ENCODE measurements at regions not wholly inside any gene's neighbourhood (a gene's known extent, or its start where the extent isn't known, plus 50 kb on each side); places are given as distances from the start of the nearest gene placed in this dataset.

DNA sequence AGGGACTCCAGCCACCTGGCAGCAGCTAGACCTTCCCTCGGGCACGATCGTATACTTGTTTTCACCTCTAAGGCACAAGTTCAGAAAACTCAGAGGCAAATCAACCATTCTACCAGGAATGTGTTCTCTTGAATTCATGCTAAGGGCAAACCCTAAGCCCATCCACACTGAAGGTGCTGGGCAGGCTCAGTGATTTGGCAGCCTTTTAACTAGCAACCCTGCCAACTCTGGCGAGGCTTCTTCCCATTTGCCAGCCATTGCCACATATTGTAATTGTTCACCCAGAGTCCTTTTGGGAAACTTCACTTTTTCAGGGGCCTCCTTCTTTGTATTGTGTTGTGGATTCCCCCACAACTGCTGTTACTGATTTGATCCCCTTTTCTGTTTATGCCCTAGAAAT, 298.6 kb upstream of the LDB2 start:
- TF ChIP-seq MYC (IDR thresholded peaks at IDR 0.05; ENCODE audit: low read depth, low read length) (no peak), POLR2A (IDR thresholded peaks at IDR 0.05; ENCODE audit: extremely low read depth, insufficient read length) (no peak)
- TF ChIP-seq, protein P1, sequence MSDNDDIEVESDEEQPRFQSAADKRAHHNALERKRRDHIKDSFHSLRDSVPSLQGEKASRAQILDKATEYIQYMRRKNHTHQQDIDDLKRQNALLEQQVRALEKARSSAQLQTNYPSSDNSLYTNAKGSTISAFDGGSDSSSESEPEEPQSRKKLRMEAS (IDR thresholded peaks at IDR 0.05; ENCODE audit: low read depth, low read length), result no peak
- TF ChIP-seq, protein P2, sequence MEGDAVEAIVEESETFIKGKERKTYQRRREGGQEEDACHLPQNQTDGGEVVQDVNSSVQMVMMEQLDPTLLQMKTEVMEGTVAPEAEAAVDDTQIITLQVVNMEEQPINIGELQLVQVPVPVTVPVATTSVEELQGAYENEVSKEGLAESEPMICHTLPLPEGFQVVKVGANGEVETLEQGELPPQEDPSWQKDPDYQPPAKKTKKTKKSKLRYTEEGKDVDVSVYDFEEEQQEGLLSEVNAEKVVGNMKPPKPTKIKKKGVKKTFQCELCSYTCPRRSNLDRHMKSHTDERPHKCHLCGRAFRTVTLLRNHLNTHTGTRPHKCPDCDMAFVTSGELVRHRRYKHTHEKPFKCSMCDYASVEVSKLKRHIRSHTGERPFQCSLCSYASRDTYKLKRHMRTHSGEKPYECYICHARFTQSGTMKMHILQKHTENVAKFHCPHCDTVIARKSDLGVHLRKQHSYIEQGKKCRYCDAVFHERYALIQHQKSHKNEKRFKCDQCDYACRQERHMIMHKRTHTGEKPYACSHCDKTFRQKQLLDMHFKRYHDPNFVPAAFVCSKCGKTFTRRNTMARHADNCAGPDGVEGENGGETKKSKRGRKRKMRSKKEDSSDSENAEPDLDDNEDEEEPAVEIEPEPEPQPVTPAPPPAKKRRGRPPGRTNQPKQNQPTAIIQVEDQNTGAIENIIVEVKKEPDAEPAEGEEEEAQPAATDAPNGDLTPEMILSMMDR (IDR thresholded peaks at IDR 0.05; ENCODE audit: low read depth, low read length), result no peak
- no peak for DNase-seq (ENCODE audit: low read depth)
- no peak overlapping the region for H3K4me3 ChIP-seq (ENCODE audit: low read depth, low read length)

DNA sequence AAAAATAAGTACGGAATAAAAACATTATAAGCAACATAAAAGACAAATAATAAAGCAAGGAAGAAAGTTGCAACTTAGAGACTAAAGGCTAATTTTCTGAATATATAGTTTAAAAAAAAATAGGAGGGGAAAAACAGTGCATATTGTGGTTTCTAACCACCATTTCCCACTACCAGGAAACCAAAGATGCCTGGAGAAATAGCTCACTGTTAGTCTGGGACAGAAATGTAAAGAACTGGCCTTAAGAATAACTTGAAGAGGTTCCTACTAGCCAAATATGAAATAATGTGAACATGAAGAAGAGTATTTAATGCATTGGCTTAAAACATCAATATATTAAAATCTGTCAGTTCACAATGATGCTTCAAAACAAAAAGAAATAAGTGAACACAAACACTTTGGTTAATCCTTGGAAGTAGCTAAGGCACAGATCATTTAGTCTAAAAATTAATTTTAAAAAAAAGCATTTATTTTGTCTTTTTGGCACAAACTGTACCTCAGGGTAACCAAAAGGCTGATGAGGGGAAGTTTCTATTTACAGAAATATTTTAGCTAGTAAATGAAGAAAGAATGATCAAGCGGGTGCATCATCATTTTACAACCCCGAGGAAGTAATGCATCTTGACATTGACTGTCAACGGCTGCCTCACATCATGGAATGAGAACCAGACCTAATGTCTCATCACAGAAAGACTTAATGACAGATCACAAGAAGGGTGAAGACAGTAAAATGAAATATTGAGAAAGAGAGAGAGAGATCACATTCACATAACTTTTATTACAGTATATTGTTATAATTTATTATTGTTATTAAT, 297.2 kb upstream of the LDB2 start:
- no peak for DNase-seq (ENCODE audit: low read depth)
- TF ChIP-seq, protein P1 (IDR thresholded peaks at IDR 0.05; ENCODE audit: low read depth, low read length), result no peak
- no peak for TF ChIP-seq MYC (IDR thresholded peaks at IDR 0.05; ENCODE audit: low read depth, low read length)
- TF ChIP-seq POLR2A (IDR thresholded peaks at IDR 0.05; ENCODE audit: extremely low read depth, insufficient read length), result no peak
- TF ChIP-seq, protein P2 (IDR thresholded peaks at IDR 0.05; ENCODE audit: low read depth, low read length), result no peak
- H3K4me3 ChIP-seq (ENCODE audit: low read depth, low read length), result no peak overlapping the region

DNA sequence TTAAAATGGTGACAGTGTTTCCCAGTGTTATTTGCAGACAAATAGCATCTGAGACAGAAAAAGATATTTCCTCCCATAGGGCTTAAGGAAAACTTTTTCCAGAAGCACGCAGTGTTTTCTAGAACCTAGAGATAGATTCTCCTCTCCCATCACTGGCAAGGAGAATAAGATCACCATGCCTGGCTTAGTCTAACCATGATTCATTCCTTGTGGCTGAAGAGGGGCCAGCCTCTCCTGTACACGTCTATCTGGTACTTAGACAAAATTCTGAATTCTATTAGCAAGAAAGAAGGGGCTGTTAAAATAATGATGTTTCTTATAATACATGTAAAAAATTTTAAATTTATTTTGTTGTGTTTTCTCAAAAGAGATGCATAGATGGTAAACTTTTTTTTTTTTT, 296.1 kb upstream of the LDB2 start:
- no peak for DNase-seq (ENCODE audit: low read depth)
- H3K4me3 ChIP-seq (ENCODE audit: low read depth, low read length), result no peak overlapping the region
- TF ChIP-seq MYC (IDR thresholded peaks at IDR 0.05; ENCODE audit: low read depth, low read length) (no peak), POLR2A (IDR thresholded peaks at IDR 0.05; ENCODE audit: extremely low read depth, insufficient read length) (no peak)
- TF ChIP-seq, protein P1 (IDR thresholded peaks at IDR 0.05; ENCODE audit: low read depth, low read length), result no peak
- TF ChIP-seq, protein P2 (IDR thresholded peaks at IDR 0.05; ENCODE audit: low read depth, low read length), result no peak

DNA sequence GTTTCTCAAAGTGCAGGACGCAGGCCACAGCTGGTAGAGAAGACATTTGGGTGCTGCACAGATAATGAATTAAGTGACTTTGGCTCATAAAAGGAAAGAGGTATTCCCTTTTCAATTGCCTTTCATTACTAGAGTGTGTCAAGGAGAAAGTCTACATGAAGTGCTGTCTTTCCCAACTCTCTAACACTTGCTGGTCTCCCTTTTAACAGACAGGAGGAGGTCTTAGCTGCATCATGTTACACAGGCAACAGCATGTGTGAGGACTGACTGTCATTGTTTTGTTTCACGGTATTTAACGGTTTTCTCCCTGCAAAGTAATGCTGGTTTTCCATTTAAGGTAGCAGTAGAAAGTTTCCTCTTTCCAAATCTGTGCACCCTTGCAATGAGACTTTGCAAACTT, 291.3 kb upstream of the LDB2 start:
- no peak for DNase-seq (ENCODE audit: low read depth)

DNA sequence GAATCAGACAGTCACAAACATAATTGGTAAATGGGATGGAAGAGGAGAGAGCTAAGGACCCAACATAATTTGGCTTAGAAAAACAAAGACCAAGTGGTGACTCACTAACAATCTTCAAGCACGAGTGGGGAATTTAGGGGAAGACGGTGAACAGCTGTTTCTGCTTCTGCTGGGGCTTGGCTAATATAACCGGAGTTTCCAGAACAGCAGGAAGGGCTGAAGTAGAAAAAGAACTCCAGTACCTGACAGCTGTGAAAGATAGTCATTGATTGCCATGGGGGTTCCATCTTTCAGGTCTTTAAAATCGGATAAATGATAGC, 290.9 kb upstream of the LDB2 start:
- DNase-seq (ENCODE audit: low read depth), result no peak
- TF ChIP-seq MYC (IDR thresholded peaks at IDR 0.05; ENCODE audit: low read depth, low read length), result no peak
- TF ChIP-seq, protein P2 (IDR thresholded peaks at IDR 0.05; ENCODE audit: low read depth, low read length), result no peak
- TF ChIP-seq, protein P1 (IDR thresholded peaks at IDR 0.05; ENCODE audit: low read depth, low read length), result no peak
- no peak for TF ChIP-seq POLR2A (IDR thresholded peaks at IDR 0.05; ENCODE audit: extremely low read depth, insufficient read length)
- no peak overlapping the region for H3K4me3 ChIP-seq (ENCODE audit: low read depth, low read length)

More for the DNA sequence above, 291.3 kb upstream of the LDB2 start:
- TF ChIP-seq MYC (IDR thresholded peaks at IDR 0.05; ENCODE audit: low read depth, low read length), result no peak
- TF ChIP-seq, protein P2 (IDR thresholded peaks at IDR 0.05; ENCODE audit: low read depth, low read length), result no peak
- TF ChIP-seq, protein P1 (IDR thresholded peaks at IDR 0.05; ENCODE audit: low read depth, low read length), result no peak
- TF ChIP-seq POLR2A (IDR thresholded peaks at IDR 0.05; ENCODE audit: extremely low read depth, insufficient read length), result no peak
- no peak overlapping the region for H3K4me3 ChIP-seq (ENCODE audit: low read depth, low read length)
